Right ventricle myocardium inferior (tissue), 1 donor: ENCODE measurements at regions not wholly inside any gene's neighbourhood (a gene's known extent, or its start where the extent isn't known, plus 50 kb on each side); places are given as distances from the start of the nearest gene placed in this dataset.
"Not testable (repeated sequence)": the region's sequence is repeated elsewhere in the genome, so short reads cannot be mapped to it uniquely, and the experiment has no call there.

ENCODE experiments used
- ATAC-seq: fragments of 200-7000 bp; cut with Tn5 transposase; one replicate; pipeline ENCODE4 v1.9.1; 2020; ENCODE audit warnings: mild to moderate bottlenecking, moderate library complexity
- DNase-seq: peaks from one replicate; pipeline ENCODE4 v3.0.0; 2021; ENCODE audit errors: missing footprints
- intact Hi-C: fragments of 100-400 bp; cut with DNase I; formaldehyde crosslinking; loops from one replicate; pipeline ENCODE4 v1.11.0; 2022
- donor health status: DM: no; HTN: yes; CAD: no; lungs with severe emphysema.

- ATAC-seq (no peak), DNase-seq (no peak)
- intact Hi-C loops: no loop called here
These were observed 198.9 kb downstream of the ETV1 start for GRCh38 chr7:13790611-13791010.

- ATAC-seq (no peak), DNase-seq (no peak)
- intact Hi-C loops: no loop called here
These were observed 197.3 kb downstream of the ETV1 start for GRCh38 chr7:13792208-13792607.

- DNase-seq (no peak), ATAC-seq (no peak)
- intact Hi-C loops: no loop called here
These were observed 195.5 kb downstream of the ETV1 start for GRCh38 chr7:13793926-13794325.

GRCh38 chr7:13794581-13794980 is 194.9 kb downstream of the ETV1 start:
- intact Hi-C loops: no loop called here
- ATAC-seq (no peak), DNase-seq (no peak)

- intact Hi-C loops: no loop called here
- no peak for ATAC-seq
- DNase-seq: no peak
These were observed 191.9 kb downstream of the ETV1 start for GRCh38 chr7:13797545-13797944.

GRCh38 chr7:13800694-13801448 is 188.6 kb downstream of the ETV1 start:
- ATAC-seq: no peak
- intact Hi-C loops: no loop called here
- DNase-seq: no peak

- intact Hi-C loops: no loop called here
- ATAC-seq: no peak
- DNase-seq: no peak
These were observed 187.8 kb downstream of the ETV1 start for GRCh38 chr7:13801669-13802068.

GRCh38 chr7:13802651-13803050 is 186.8 kb downstream of the ETV1 start:
- intact Hi-C loops: no loop called here
- DNase-seq: no peak
- ATAC-seq: no peak

GRCh38 chr7:13803134-13803533 is 186.3 kb downstream of the ETV1 start:
- ATAC-seq: no peak
- no peak for DNase-seq
- intact Hi-C loops: no loop called here

GRCh38 chr7:13806089-13806867 is 183.2 kb downstream of the ETV1 start:
- not testable (repeated sequence) for ATAC-seq

GRCh38 chr7:13817230-13817629 is 172.2 kb downstream of the ETV1 start:
- intact Hi-C loops, ATAC-seq, DNase-seq: not testable (repeated sequence)

More at GRCh38 chr7:13806089-13806867, 183.2 kb downstream of the ETV1 start:
- DNase-seq, intact Hi-C loops: not testable (repeated sequence)

- intact Hi-C loops: no loop called here
- no peak for ATAC-seq
- DNase-seq: no peak
These were observed 168.2 kb downstream of the ETV1 start for GRCh38 chr7:13821152-13821787.

- ATAC-seq (no peak), DNase-seq (no peak)
- intact Hi-C loops: no loop called here
These were observed 166.8 kb downstream of the ETV1 start for GRCh38 chr7:13822678-13823077.

GRCh38 chr7:13826752-13827151 is 162.7 kb downstream of the ETV1 start:
- ATAC-seq: no peak
- DNase-seq: no peak
- intact Hi-C loops: no loop called here

GRCh38 chr7:13827716-13828115 is 161.8 kb downstream of the ETV1 start:
- ATAC-seq (no peak), DNase-seq (no peak)
- intact Hi-C loops: no loop called here

GRCh38 chr7:13829231-13829630 is 160.2 kb downstream of the ETV1 start:
- intact Hi-C loops: no loop called here
- DNase-seq (no peak), ATAC-seq (no peak)

GRCh38 chr7:13829914-13830900 is 159.3 kb downstream of the ETV1 start:
- ATAC-seq (peak; percentile 93), DNase-seq (no peak)
- intact Hi-C loops: no loop called here

GRCh38 chr7:13832346-13832745 is 157.1 kb downstream of the ETV1 start:
- DNase-seq (no peak), ATAC-seq (no peak)
- intact Hi-C loops: no loop called here

GRCh38 chr7:13834328-13834761 is 155.1 kb downstream of the ETV1 start:
- peak; percentile 80 for ATAC-seq
- intact Hi-C loops: no loop called here
- DNase-seq: no peak
